H9 (cell line): ENCODE measurements at regions not wholly inside any gene's neighbourhood (a gene's known extent, or its start where the extent isn't known, plus 50 kb on each side); places are given as distances from the start of the nearest gene placed in this dataset.

Experiments used
- DNase-seq: peaks from one replicate; pipeline ENCODE4 v3.0.0-alpha.2; 2017
- H2AFZ ChIP-seq: one replicate; pipeline ENCODE4 v1.6.1; 2013; ENCODE audit warnings: mild to moderate bottlenecking, low read length, control low read depth, moderate library complexity
- H2AK5ac ChIP-seq: 2 replicates; pipeline ENCODE4 v1.6.1; 2013; ENCODE audit warnings: low read length, control low read depth, mixed read lengths; ENCODE audit not compliant: insufficient read length
- H2BK120ac ChIP-seq: one replicate; pipeline ENCODE4 v1.6.1; 2013; ENCODE audit warnings: low read depth, mild to moderate bottlenecking, low read length, control low read depth, inconsistent platforms; ENCODE audit not compliant: poor library complexity, severe bottlenecking
- H2BK12ac ChIP-seq: 2 replicates; pipeline ENCODE4 v1.6.1; 2013; ENCODE audit warnings: low read length, control low read depth, mixed read lengths, low read depth; ENCODE audit not compliant: insufficient read length
- H2BK15ac ChIP-seq: 2 replicates; pipeline ENCODE4 v1.6.1; 2013; ENCODE audit warnings: low read depth, low read length, control low read depth
- H2BK20ac ChIP-seq: one replicate; pipeline ENCODE4 v1.6.1; 2013; ENCODE audit warnings: low read depth, mild to moderate bottlenecking, low read length, control low read depth, inconsistent platforms; ENCODE audit not compliant: poor library complexity, severe bottlenecking
- H2BK5ac ChIP-seq: 2 replicates; pipeline ENCODE4 v1.6.1; 2013; ENCODE audit warnings: low read length, control low read depth, mixed read lengths; ENCODE audit not compliant: insufficient read length
- H3K14ac ChIP-seq: 2 replicates; pipeline ENCODE4 v1.6.1; 2013; ENCODE audit warnings: low read length, control low read depth; ENCODE audit not compliant: insufficient read depth
- H3K18ac ChIP-seq: 2 replicates; pipeline ENCODE4 v1.6.1; 2013; ENCODE audit warnings: low read depth, mild to moderate bottlenecking, mixed read lengths, low read length, control low read depth; ENCODE audit not compliant: insufficient read length
- H3K23ac ChIP-seq: 2 replicates; pipeline ENCODE4 v1.6.1; 2013; ENCODE audit warnings: low read length, control low read depth, mixed read lengths, low read depth; ENCODE audit not compliant: insufficient read length
- H3K23me2 ChIP-seq: 2 replicates; pipeline ENCODE4 v1.6.1; 2013; ENCODE audit warnings: low read depth, mild to moderate bottlenecking, mixed read lengths, low read length, control low read depth; ENCODE audit not compliant: insufficient read length, poor library complexity, severe bottlenecking
- H3K27ac ChIP-seq: 2 replicates; pipeline ENCODE4 v1.5.1; 2013; ENCODE audit warnings: low read length, control low read depth, mixed read lengths, low read depth; ENCODE audit not compliant: insufficient read length
- H3K27me3 ChIP-seq: 2 replicates; pipeline ENCODE4 v1.6.1; 2013; ENCODE audit warnings: low read length, control low read depth, inconsistent platforms; ENCODE audit not compliant: insufficient read depth
- H3K4ac ChIP-seq: 2 replicates; pipeline ENCODE4 v1.6.1; 2013; ENCODE audit warnings: low read depth, mild to moderate bottlenecking, control low read depth, inconsistent platforms, low read length, moderate library complexity
- H3K4me1 ChIP-seq: 2 replicates; pipeline ENCODE4 v1.6.1; 2013; ENCODE audit warnings: low read length, control low read depth, inconsistent platforms; ENCODE audit not compliant: insufficient read depth
- H3K4me2 ChIP-seq: 2 replicates; pipeline ENCODE4 v1.6.1; 2013; ENCODE audit warnings: low read length, control low read depth, mixed read lengths; ENCODE audit not compliant: insufficient read length, insufficient read depth
- H3K56ac ChIP-seq: 2 replicates; pipeline ENCODE4 v1.6.1; 2013; ENCODE audit warnings: low read depth, mild to moderate bottlenecking, mixed read lengths, low read length, control low read depth; ENCODE audit not compliant: insufficient read length
- H3K79me1 ChIP-seq: 2 replicates; pipeline ENCODE4 v1.6.1; 2013; ENCODE audit warnings: low read depth, mild to moderate bottlenecking, moderate library complexity, low read length, control low read depth, inconsistent platforms; ENCODE audit not compliant: insufficient read depth, poor library complexity, severe bottlenecking
- H3K79me2 ChIP-seq: 2 replicates; pipeline ENCODE4 v1.6.1; 2013; ENCODE audit warnings: low read length, control low read depth, inconsistent platforms; ENCODE audit not compliant: insufficient read depth
- H3K9ac ChIP-seq: 2 replicates; pipeline ENCODE4 v1.6.1; 2013; ENCODE audit warnings: low read length, control low read depth, mixed read lengths; ENCODE audit not compliant: insufficient read length; ENCODE audit errors: extremely low read depth
- H3K9me3 ChIP-seq: one replicate; pipeline ENCODE4 v1.6.1; 2013; ENCODE audit warnings: low read depth, low read length, inconsistent platforms; ENCODE audit not compliant: control insufficient read depth
- H3T11ph ChIP-seq: one replicate; pipeline ENCODE4 v1.6.1; 2013; ENCODE audit warnings: mild to moderate bottlenecking, low read length, control low read depth, inconsistent platforms
- H4K20me1 ChIP-seq: one replicate; pipeline ENCODE4 v1.6.1; 2013; ENCODE audit not compliant: control insufficient read depth, insufficient read length, insufficient read depth
- H4K5ac ChIP-seq: 2 replicates; pipeline ENCODE4 v1.6.1; 2013; ENCODE audit warnings: low read depth, mild to moderate bottlenecking, mixed read lengths, low read length, control low read depth; ENCODE audit not compliant: insufficient read length
- H4K8ac ChIP-seq: replicated peaks from 2 replicates; pipeline ENCODE4 v1.6.1; 2013; ENCODE audit warnings: low read length, control low read depth, mixed read lengths, low read depth; ENCODE audit not compliant: insufficient read length
- H4K91ac ChIP-seq: 2 replicates; pipeline ENCODE4 v1.6.1; 2013; ENCODE audit warnings: low read depth, mild to moderate bottlenecking, moderate library complexity, mixed read lengths, low read length, control low read depth; ENCODE audit not compliant: insufficient read length
- H3K27ac Mint-ChIP-seq, 3 experiments: 2 replicates in 2 of 3; 3 replicates in 1 of 3; pipeline ENCODE4 v1.8.0; 2020 to 2021; ENCODE audit warnings: mixed read lengths in 3 of 3, mild to moderate bottlenecking in 1 of 3, moderate library complexity in 1 of 3
- H3K27me3 Mint-ChIP-seq: 2 replicates; pipeline ENCODE4 v1.8.0; 2021; ENCODE audit warnings: low read depth, mild to moderate bottlenecking, moderate library complexity, mixed read lengths
- H3K36me3 Mint-ChIP-seq, 3 experiments: 2 replicates in 2 of 3; 3 replicates in 1 of 3; pipeline ENCODE4 v1.8.0; 2020 to 2021; ENCODE audit warnings: low read depth in 3 of 3, mixed read lengths in 3 of 3; ENCODE audit not compliant: insufficient read depth in 1 of 3
- H3K4me1 Mint-ChIP-seq, 2 experiments: 2 replicates each; pipeline ENCODE4 v1.8.0; 2020; ENCODE audit warnings: mixed read lengths in 2 of 2
- H3K4me3 Mint-ChIP-seq, 2 experiments: 2 replicates in 1 of 2; 3 replicates in 1 of 2; pipeline ENCODE4 v1.8.0; 2020 to 2021; ENCODE audit warnings: mild to moderate bottlenecking in 2 of 2, mixed read lengths in 2 of 2, moderate library complexity in 1 of 2
- H3K9me3 Mint-ChIP-seq, 2 experiments: 2 replicates in 1 of 2; 3 replicates in 1 of 2; pipeline ENCODE4 v1.8.0; 2020; ENCODE audit warnings: mild to moderate bottlenecking in 2 of 2, mixed read lengths in 2 of 2, moderate library complexity in 1 of 2
- WGBS: extraction: QIAGEN DNeasy Blood & Tissue Kit; methylation state at CpG from one replicate; pipeline ENCODE4 v1.1.7; 2013; ENCODE audit warnings: missing lambda C conversion rate, low lambda C conversion rate, mixed read lengths; ENCODE audit not compliant: insufficient read length; ENCODE audit errors: extremely low coverage; 5-methylcytosine and 5-hydroxymethylcytosine counted together
- TF ChIP-seq, protein P1 (sequence below): fragments of 200-600 bp; sonication (generic); conservative IDR thresholded peaks from 3 replicates; pipeline ENCODE4 v1.8.0; 2021; ENCODE audit warnings: antibody characterized with exemption, mild to moderate bottlenecking

DNA sequence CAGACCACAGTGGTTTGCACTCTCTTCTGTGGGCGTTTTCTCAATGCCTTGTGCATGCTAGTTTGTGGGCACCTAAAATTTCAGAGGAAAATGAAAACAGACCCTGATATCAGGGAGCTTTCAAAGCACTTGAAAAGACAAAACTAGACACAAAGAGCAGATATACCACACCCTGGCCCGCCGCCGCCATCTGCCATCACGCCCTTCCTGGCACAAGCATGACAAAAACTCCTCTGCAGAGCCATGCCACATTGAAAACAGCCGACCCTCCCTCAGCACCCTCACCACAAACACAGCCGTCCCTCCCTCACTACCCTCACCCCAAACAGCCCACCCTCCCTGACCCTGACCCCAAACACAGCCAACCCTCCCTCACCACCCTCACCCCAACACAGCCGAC is 84.8 kb upstream of the RAB6C start:
- Histone ChIP-seq H2BK120ac (no peak overlapping the region), H3K79me1 (no peaks in the 10 kb centered on the region), H3K23ac (no peak overlapping the region), H3K56ac (no peak overlapping the region), H2BK5ac (no peak overlapping the region), H2BK12ac (no peak overlapping the region), H2BK20ac (no peak overlapping the region), H3K4ac (no peak overlapping the region), H3K4me2 (no peak overlapping the region), H2BK15ac (no peak overlapping the region), H3K18ac (no peak overlapping the region), H4K91ac (no peak overlapping the region), H3K79me2 (no peaks in the 10 kb centered on the region), H4K5ac (no peak overlapping the region), H2AFZ (no peak overlapping the region), H3K23me2 (no peaks in the 10 kb centered on the region), H3K14ac (no peak overlapping the region), H3K9me3 (no peaks in the 10 kb centered on the region), H3K27ac (no peak overlapping the region), H2AK5ac (no peak overlapping the region), H4K8ac (no peak overlapping the region), H3K4me1 (no peaks in the 10 kb centered on the region), H3K9ac (no peak overlapping the region), H3K27me3 (no peaks in the 10 kb centered on the region), H4K20me1 (no peaks in the 10 kb centered on the region), H3T11ph (no peak overlapping the region)
- no peaks in the 10 kb centered on the region; a peak in 1 of 7 replicates for H3K36me3 Mint-ChIP-seq
- H3K4me1 Mint-ChIP-seq = peaks cover 12 to 13% of the 10 kb centered on the region in 2 experiments
- DNase-seq = no peak
- TF ChIP-seq, protein P1, sequence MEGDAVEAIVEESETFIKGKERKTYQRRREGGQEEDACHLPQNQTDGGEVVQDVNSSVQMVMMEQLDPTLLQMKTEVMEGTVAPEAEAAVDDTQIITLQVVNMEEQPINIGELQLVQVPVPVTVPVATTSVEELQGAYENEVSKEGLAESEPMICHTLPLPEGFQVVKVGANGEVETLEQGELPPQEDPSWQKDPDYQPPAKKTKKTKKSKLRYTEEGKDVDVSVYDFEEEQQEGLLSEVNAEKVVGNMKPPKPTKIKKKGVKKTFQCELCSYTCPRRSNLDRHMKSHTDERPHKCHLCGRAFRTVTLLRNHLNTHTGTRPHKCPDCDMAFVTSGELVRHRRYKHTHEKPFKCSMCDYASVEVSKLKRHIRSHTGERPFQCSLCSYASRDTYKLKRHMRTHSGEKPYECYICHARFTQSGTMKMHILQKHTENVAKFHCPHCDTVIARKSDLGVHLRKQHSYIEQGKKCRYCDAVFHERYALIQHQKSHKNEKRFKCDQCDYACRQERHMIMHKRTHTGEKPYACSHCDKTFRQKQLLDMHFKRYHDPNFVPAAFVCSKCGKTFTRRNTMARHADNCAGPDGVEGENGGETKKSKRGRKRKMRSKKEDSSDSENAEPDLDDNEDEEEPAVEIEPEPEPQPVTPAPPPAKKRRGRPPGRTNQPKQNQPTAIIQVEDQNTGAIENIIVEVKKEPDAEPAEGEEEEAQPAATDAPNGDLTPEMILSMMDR = no peak
- peak overlapping the region in 1 of 3 experiments; percentile 70; a peak in 1 of 7 replicates for H3K27ac Mint-ChIP-seq
- no peak overlapping the region for H3K4me3 Mint-ChIP-seq
- H3K27me3 Mint-ChIP-seq = peaks cover 23% of the 10 kb centered on the region
- no CpG with 5 or more reads among the region's 8 CpGs for WGBS
- H3K9me3 Mint-ChIP-seq = peaks cover 2 to 6% of the 10 kb centered on the region in 2 experiments; a peak in 3 of 5 replicates
